Fibroblast of skin of left biceps (primary cell): ENCODE measurements at regions not wholly inside any gene's neighbourhood (a gene's known extent, or its start where the extent isn't known, plus 50 kb on each side); places are given as distances from the start of the nearest gene placed in this dataset.
"Not testable (repeated sequence)": the region's sequence is repeated elsewhere in the genome, so short reads cannot be mapped to it uniquely, and the experiment has no call there.

Source experiments
- DNase-seq, 2 experiments: peaks; one replicate each; pipeline ENCODE4 v3.0.0-alpha.2; 2013; ENCODE audit warnings: low read depth in 2 of 2

- DNase-seq, result no peak
Observed at GRCh38 chrX:34270434-34270833, 138.3 kb upstream of the FAM47A start.

- DNase-seq, result no peak
Observed at GRCh38 chrX:34238896-34239295, 106.8 kb upstream of the FAM47A start.

GRCh38 chrX:34230156-34230555 lies 98.0 kb upstream of the FAM47A start:
- not testable (repeated sequence) for DNase-seq

- no peak for DNase-seq
Observed at GRCh38 chrX:34227804-34228203, 95.7 kb upstream of the FAM47A start.

- no peak for DNase-seq
Observed at GRCh38 chrX:34223574-34223973, 91.5 kb upstream of the FAM47A start.

GRCh38 chrX:34218063-34218462 lies 85.9 kb upstream of the FAM47A start:
- DNase-seq, result no peak

- DNase-seq, result no peak
Observed at GRCh38 chrX:34197946-34198345, 65.8 kb upstream of the FAM47A start.
